HEK293 (cell line): ENCODE measurements at regions not wholly inside any gene's neighbourhood (a gene's known extent, or its start where the extent isn't known, plus 50 kb on each side); places are given as distances from the start of the nearest gene placed in this dataset.

Source experiments
- GFI1B ChIP-seq: fragments of 450-650 bp; formaldehyde crosslinking; IDR thresholded peaks from 2 replicates; pipeline ENCODE4 v1.5.1; 2016; ENCODE audit warnings: missing biosample characterization, missing genetic modification characterization
- IKZF3 ChIP-seq: fragments of 450-650 bp; IDR thresholded peaks from 2 replicates; pipeline ENCODE4 v1.5.0; 2018; ENCODE audit warnings: missing biosample characterization, mild to moderate bottlenecking, missing genetic modification characterization, moderate library complexity
- PRDM1 ChIP-seq: fragments of 450-650 bp; formaldehyde crosslinking; IDR thresholded peaks from 2 replicates; pipeline ENCODE4; 2016; ENCODE audit warnings: missing biosample characterization, missing genetic modification characterization
- SCRT1 ChIP-seq: fragments of 450-650 bp; formaldehyde crosslinking; IDR thresholded peaks from 2 replicates; pipeline ENCODE4 v1.5.1; 2016; ENCODE audit warnings: missing biosample characterization, missing genetic modification characterization, borderline replicate concordance
- ZBTB48 ChIP-seq: fragments of 450-650 bp; formaldehyde crosslinking; IDR thresholded peaks from 2 replicates; pipeline ENCODE4 v1.5.1; 2016; ENCODE audit warnings: missing biosample characterization, missing genetic modification characterization
- ZFP37 ChIP-seq: fragments of 450-650 bp; formaldehyde crosslinking; IDR thresholded peaks from 2 replicates; pipeline ENCODE4 v1.5.1; 2016; ENCODE audit warnings: missing biosample characterization, missing genetic modification characterization
- ZIC2 ChIP-seq: fragments of 450-650 bp; formaldehyde crosslinking; IDR thresholded peaks from 2 replicates; pipeline ENCODE4 v1.5.1; 2016; ENCODE audit warnings: missing biosample characterization, missing genetic modification characterization
- ZNF112 ChIP-seq: fragments of 450-650 bp; formaldehyde crosslinking; IDR thresholded peaks from 2 replicates; pipeline ENCODE4 v1.5.0; 2017; ENCODE audit warnings: missing biosample characterization, missing genetic modification characterization
- ZNF133 ChIP-seq: fragments of 450-650 bp; formaldehyde crosslinking; IDR thresholded peaks from 2 replicates; pipeline ENCODE4 v1.5.1; 2016; ENCODE audit warnings: missing biosample characterization, missing genetic modification characterization
- ZNF169 ChIP-seq: fragments of 450-650 bp; formaldehyde crosslinking; IDR thresholded peaks from 2 replicates; pipeline ENCODE4 v1.5.1; 2016; ENCODE audit warnings: missing biosample characterization, missing genetic modification characterization
- ZNF175 ChIP-seq: fragments of 450-650 bp; formaldehyde crosslinking; IDR thresholded peaks from 2 replicates; pipeline ENCODE4 v1.5.1; 2016; ENCODE audit warnings: missing biosample characterization, missing genetic modification characterization
- ZNF211 ChIP-seq: fragments of 450-650 bp; formaldehyde crosslinking; IDR thresholded peaks from 2 replicates; pipeline ENCODE4 v1.5.1; 2016; ENCODE audit warnings: low read depth, missing biosample characterization, missing genetic modification characterization
- ZNF391 ChIP-seq: fragments of 450-650 bp; formaldehyde crosslinking; IDR thresholded peaks from 2 replicates; pipeline ENCODE4 v1.5.1; 2016; ENCODE audit warnings: low read depth, missing biosample characterization, missing genetic modification characterization, borderline replicate concordance
- ZNF544 ChIP-seq: fragments of 450-650 bp; formaldehyde crosslinking; IDR thresholded peaks from 2 replicates; pipeline ENCODE4 v1.5.0; 2017; ENCODE audit warnings: missing biosample characterization, missing genetic modification characterization
- ZNF600 ChIP-seq: fragments of 450-650 bp; formaldehyde crosslinking; IDR thresholded peaks from 2 replicates; pipeline ENCODE4 v1.5.1; 2016; ENCODE audit warnings: missing biosample characterization, missing genetic modification characterization
- ZNF791 ChIP-seq: fragments of 450-650 bp; formaldehyde crosslinking; IDR thresholded peaks from 2 replicates; pipeline ENCODE4 v1.5.1; 2016; ENCODE audit warnings: missing biosample characterization, missing genetic modification characterization
- ZXDB ChIP-seq: fragments of 450-650 bp; formaldehyde crosslinking; IDR thresholded peaks from 2 replicates; pipeline ENCODE4 v1.5.1; 2016; ENCODE audit warnings: missing biosample characterization, missing genetic modification characterization
- TF ChIP-seq, protein P1 (sequence below): fragments of 450-650 bp; formaldehyde crosslinking; IDR thresholded peaks from 2 replicates; pipeline ENCODE4 v1.5.1; 2016; ENCODE audit warnings: missing biosample characterization, missing genetic modification characterization
- TF ChIP-seq, protein P2 (sequence below): fragments of 450-650 bp; formaldehyde crosslinking; IDR thresholded peaks from 2 replicates; pipeline ENCODE4 v1.5.1; 2016; ENCODE audit warnings: missing biosample characterization, missing genetic modification characterization, borderline replicate concordance
- TF ChIP-seq, protein P3 (sequence below): fragments of 450-650 bp; formaldehyde crosslinking; conservative IDR thresholded peaks from 2 replicates; pipeline ENCODE4 v1.5.1; 2016; ENCODE audit warnings: low read depth, missing biosample characterization, missing genetic modification characterization
- TF ChIP-seq, protein P4 (sequence below): fragments of 450-650 bp; formaldehyde crosslinking; IDR thresholded peaks from 2 replicates; pipeline ENCODE4 v1.5.1; 2016; ENCODE audit warnings: missing biosample characterization, missing genetic modification characterization
- TF ChIP-seq, protein P5 (sequence below): fragments of 450-650 bp; formaldehyde crosslinking; IDR thresholded peaks from 2 replicates; pipeline ENCODE4 v1.5.1; 2017; ENCODE audit warnings: missing biosample characterization, missing genetic modification characterization
- TF ChIP-seq, protein P6 (sequence below): fragments of 450-650 bp; formaldehyde crosslinking; IDR thresholded peaks from 2 replicates; pipeline ENCODE4 v1.5.1; 2016; ENCODE audit warnings: missing biosample characterization, missing genetic modification characterization, borderline replicate concordance

DNA sequence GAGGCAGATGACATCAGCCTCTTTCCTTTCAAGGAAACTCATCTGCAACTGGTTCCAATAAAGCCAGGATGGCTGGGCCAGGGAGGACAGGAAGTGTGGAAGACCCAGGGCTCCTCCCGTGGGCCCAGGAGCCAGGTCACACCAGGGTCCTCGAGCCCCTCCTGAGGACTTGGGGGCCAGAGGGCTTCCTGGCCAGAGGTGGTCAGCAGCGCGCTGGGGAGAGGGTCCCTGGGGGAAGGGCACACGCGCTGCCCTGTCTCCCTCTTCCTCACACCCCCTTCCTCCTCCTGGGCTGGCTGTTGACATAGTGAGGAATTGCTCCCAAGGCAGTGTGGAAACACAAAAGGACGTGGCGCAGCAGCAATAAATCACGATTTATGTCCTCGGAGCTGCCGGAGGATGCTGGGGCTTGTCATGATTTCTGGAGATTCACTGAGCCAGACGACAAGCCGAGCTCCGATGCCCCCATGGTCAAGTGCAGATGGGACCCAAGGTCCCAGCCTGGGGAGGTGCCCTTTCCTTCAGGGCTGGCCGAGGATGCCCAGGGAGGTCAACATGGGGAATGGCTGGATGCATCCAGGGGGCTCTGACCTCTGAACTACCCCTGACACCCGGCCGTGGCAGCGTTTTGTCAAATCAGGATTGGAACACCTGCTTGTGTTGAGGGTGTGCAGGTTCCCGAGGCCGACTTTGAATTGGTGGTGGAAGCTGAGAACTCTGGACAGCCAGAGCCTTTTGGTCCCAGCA, 152.6 kb downstream of the IRF8 start (continued):
- TF ChIP-seq, protein P1, sequence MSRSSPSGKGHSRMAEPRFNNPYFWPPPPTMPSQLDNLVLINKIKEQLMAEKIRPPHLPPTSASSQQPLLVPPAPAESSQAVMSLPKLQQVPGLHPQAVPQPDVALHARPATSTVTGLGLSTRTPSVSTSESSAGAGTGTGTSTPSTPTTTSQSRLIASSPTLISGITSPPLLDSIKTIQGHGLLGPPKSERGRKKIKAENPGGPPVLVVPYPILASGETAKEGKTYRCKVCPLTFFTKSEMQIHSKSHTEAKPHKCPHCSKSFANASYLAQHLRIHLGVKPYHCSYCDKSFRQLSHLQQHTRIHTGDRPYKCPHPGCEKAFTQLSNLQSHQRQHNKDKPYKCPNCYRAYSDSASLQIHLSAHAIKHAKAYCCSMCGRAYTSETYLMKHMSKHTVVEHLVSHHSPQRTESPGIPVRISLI (tag by site-specific recombination): no peak
- 0 out of 2 replicates have a peak, but pooled peaks have one; percentile 41 for TF ChIP-seq ZNF600 (tag by site-specific recombination)
- TF ChIP-seq ZNF391 (tag by site-specific recombination): no peak
- TF ChIP-seq ZNF112 (tag by site-specific recombination): no peak
- TF ChIP-seq ZIC2 (tag by site-specific recombination): peak; percentile 84
- TF ChIP-seq, protein P2, sequence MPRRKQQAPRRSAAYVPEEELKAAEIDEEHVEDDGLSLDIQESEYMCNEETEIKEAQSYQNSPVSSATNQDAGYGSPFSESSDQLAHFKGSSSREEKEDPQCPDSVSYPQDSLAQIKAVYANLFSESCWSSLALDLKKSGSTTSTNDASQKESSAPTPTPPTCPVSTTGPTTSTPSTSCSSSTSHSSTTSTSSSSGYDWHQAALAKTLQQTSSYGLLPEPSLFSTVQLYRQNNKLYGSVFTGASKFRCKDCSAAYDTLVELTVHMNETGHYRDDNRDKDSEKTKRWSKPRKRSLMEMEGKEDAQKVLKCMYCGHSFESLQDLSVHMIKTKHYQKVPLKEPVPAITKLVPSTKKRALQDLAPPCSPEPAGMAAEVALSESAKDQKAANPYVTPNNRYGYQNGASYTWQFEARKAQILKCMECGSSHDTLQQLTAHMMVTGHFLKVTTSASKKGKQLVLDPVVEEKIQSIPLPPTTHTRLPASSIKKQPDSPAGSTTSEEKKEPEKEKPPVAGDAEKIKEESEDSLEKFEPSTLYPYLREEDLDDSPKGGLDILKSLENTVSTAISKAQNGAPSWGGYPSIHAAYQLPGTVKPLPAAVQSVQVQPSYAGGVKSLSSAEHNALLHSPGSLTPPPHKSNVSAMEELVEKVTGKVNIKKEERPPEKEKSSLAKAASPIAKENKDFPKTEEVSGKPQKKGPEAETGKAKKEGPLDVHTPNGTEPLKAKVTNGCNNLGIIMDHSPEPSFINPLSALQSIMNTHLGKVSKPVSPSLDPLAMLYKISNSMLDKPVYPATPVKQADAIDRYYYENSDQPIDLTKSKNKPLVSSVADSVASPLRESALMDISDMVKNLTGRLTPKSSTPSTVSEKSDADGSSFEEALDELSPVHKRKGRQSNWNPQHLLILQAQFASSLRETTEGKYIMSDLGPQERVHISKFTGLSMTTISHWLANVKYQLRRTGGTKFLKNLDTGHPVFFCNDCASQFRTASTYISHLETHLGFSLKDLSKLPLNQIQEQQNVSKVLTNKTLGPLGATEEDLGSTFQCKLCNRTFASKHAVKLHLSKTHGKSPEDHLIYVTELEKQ: peak; percentile 55; the same call in 1 of the 2 replicates
- no peak for TF ChIP-seq ZNF211 (tag by site-specific recombination)
- peak; percentile 21; the same call in 1 of the 2 replicates for TF ChIP-seq SCRT1
- TF ChIP-seq ZNF791 (tag by site-specific recombination): no peak
- TF ChIP-seq, protein P3, sequence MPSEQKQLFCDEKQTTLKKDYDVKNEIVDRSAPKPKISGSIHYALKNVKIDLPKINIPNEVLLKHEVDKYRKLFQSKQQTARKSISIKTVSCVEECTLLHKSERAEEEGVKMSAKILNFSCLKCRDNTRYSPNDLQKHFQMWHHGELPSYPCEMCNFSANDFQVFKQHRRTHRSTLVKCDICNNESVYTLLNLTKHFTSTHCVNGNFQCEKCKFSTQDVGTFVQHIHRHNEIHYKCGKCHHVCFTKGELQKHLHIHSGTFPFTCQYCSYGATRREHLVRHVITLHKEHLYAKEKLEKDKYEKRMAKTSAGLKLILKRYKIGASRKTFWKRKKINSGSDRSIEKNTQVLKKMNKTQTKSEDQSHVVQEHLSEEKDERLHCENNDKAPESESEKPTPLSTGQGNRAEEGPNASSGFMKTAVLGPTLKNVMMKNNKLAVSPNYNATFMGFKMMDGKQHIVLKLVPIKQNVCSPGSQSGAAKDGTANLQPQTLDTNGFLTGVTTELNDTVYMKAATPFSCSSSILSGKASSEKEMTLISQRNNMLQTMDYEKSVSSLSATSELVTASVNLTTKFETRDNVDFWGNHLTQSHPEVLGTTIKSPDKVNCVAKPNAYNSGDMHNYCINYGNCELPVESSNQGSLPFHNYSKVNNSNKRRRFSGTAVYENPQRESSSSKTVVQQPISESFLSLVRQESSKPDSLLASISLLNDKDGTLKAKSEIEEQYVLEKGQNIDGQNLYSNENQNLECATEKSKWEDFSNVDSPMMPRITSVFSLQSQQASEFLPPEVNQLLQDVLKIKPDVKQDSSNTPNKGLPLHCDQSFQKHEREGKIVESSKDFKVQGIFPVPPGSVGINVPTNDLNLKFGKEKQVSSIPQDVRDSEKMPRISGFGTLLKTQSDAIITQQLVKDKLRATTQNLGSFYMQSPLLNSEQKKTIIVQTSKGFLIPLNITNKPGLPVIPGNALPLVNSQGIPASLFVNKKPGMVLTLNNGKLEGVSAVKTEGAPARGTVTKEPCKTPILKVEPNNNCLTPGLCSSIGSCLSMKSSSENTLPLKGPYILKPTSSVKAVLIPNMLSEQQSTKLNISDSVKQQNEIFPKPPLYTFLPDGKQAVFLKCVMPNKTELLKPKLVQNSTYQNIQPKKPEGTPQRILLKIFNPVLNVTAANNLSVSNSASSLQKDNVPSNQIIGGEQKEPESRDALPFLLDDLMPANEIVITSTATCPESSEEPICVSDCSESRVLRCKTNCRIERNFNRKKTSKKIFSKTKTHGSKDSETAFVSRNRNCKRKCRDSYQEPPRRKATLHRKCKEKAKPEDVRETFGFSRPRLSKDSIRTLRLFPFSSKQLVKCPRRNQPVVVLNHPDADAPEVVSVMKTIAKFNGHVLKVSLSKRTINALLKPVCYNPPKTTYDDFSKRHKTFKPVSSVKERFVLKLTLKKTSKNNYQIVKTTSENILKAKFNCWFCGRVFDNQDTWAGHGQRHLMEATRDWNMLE (tag by site-specific recombination): no peak
- TF ChIP-seq ZFP37 (tag by site-specific recombination): no peak
- no peak for TF ChIP-seq ZXDB (tag by site-specific recombination)
- TF ChIP-seq ZNF169 (tag by site-specific recombination): no peak
- no peak for TF ChIP-seq ZNF175 (tag by site-specific recombination)
- TF ChIP-seq, protein P4, sequence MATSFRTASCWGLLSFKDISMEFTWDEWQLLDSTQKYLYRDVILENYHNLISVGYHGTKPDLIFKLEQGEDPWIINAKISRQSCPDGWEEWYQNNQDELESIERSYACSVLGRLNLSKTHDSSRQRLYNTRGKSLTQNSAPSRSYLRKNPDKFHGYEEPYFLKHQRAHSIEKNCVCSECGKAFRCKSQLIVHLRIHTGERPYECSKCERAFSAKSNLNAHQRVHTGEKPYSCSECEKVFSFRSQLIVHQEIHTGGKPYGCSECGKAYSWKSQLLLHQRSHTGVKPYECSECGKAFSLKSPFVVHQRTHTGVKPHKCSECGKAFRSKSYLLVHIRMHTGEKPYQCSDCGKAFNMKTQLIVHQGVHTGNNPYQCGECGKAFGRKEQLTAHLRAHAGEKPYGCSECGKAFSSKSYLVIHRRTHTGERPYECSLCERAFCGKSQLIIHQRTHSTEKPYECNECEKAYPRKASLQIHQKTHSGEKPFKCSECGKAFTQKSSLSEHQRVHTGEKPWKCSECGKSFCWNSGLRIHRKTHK (tag by site-specific recombination): no peak
- 0 out of 2 replicates have a peak, but pooled peaks have one; percentile 18 for TF ChIP-seq GFI1B (tag by site-specific recombination)
- TF ChIP-seq, protein P5, sequence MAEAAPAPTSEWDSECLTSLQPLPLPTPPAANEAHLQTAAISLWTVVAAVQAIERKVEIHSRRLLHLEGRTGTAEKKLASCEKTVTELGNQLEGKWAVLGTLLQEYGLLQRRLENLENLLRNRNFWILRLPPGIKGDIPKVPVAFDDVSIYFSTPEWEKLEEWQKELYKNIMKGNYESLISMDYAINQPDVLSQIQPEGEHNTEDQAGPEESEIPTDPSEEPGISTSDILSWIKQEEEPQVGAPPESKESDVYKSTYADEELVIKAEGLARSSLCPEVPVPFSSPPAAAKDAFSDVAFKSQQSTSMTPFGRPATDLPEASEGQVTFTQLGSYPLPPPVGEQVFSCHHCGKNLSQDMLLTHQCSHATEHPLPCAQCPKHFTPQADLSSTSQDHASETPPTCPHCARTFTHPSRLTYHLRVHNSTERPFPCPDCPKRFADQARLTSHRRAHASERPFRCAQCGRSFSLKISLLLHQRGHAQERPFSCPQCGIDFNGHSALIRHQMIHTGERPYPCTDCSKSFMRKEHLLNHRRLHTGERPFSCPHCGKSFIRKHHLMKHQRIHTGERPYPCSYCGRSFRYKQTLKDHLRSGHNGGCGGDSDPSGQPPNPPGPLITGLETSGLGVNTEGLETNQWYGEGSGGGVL (tag by site-specific recombination): peak; percentile 55; the same call in 1 of the 2 replicates
- no peak for TF ChIP-seq PRDM1
- peak; percentile 57 for TF ChIP-seq IKZF3
- no peak for TF ChIP-seq ZNF133
- 0 out of 2 replicates have a peak, but pooled peaks have one; percentile 32 for TF ChIP-seq ZBTB48 (tag by site-specific recombination)
- TF ChIP-seq, protein P6, sequence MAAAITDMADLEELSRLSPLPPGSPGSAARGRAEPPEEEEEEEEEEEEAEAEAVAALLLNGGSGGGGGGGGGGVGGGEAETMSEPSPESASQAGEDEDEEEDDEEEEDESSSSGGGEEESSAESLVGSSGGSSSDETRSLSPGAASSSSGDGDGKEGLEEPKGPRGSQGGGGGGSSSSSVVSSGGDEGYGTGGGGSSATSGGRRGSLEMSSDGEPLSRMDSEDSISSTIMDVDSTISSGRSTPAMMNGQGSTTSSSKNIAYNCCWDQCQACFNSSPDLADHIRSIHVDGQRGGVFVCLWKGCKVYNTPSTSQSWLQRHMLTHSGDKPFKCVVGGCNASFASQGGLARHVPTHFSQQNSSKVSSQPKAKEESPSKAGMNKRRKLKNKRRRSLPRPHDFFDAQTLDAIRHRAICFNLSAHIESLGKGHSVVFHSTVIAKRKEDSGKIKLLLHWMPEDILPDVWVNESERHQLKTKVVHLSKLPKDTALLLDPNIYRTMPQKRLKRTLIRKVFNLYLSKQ (tag by site-specific recombination): no peak
- no peak for TF ChIP-seq ZNF544
